ENCODE measurements at regions not wholly inside any gene's neighbourhood (a gene's known extent, or its start where the extent isn't known, plus 50 kb on each side); places are given as distances from the start of the nearest gene placed in this dataset.
"Not testable (repeated sequence)": the region's sequence is repeated elsewhere in the genome, so short reads cannot be mapped to it uniquely, and the experiment has no call there.

DNA sequence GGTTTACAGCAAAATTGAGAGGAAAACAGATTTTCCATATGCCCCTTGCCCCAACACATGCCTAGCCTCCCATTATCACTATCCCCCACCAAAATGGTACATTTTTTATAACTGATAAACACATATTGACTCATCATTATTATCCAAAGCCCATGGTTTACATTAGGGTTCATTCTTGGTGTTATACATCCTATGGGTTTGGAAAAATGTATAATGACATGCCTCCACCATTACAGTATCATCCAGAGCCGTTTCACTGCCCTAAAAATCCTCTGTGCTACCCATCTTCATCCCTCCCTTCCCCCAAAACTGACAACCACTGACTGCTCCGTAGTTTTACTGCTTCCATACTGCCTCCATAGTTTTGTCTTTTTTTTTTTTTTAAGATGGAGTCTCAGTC lies 111.1 kb downstream of the ACTL7B start:
- DNase-seq = no peak
- H3K9me3 ChIP-seq = no peaks in the 10 kb centered on the region
- no peak overlapping the region for H3K4me3 ChIP-seq
- no peak for TF ChIP-seq POLR2AphosphoS5 (IDR thresholded peaks at IDR 0.05)
- TF ChIP-seq POLR2A (IDR thresholded peaks at IDR 0.05) = no peak
- peaks cover 0 to 9% (median 2%) of the 10 kb centered on the region in 4 donors for H3K4me1 ChIP-seq
- no peak overlapping the region for H3K27ac ChIP-seq
- intact Hi-C loops (cut with DNase I; ENCODE audit: low total_unique reads) (no loop called here), in situ Hi-C loops (cut with MboI; ENCODE audit: low pct_ligation_motif_present in 1 of 4, low pct_unique_long_range_greater_than_20kb in 1 of 4, low sequenced_read_pairs in 3 of 4) (no loop called here)
- 54 to 66% methylated on average over 2 of the region's 2 CpGs for WGBS, 2 donors (ENCODE audit: low coverage in 1 of 2)
- no peaks in the 10 kb centered on the region for H3K36me3 ChIP-seq
- H3K27me3 ChIP-seq = no peaks in the 10 kb centered on the region

DNA sequence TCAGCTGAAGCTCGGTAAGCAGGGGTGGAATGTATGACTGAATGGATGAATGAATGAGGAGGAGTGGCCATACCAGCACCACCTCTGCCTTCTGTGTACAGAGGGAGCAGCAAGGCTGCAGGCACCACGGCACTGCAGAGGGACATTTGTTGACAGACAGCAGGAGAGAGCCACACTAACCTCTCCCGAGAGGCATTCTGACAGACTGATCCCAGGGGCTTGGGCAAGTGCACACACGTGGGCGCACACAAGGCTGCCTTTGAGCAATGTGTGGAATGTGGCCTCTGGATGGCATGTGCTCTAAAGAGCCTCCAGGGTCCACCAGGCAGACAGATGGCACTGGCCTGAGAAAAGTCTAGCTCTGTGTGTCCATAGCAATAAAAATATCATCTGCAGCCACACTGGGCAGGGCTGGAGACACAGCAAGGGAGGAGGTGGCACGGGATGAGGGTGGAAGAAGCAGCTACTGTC lies 111.8 kb downstream of the ACTL7B start:
- Histone ChIP-seq H3K9me3 (no peaks in the 10 kb centered on the region), H3K27ac (no peak overlapping the region), H3K27me3 (no peaks in the 10 kb centered on the region), H3K36me3 (no peaks in the 10 kb centered on the region), H3K4me1 (peaks cover 0 to 6% (median 2%) of the 10 kb centered on the region in 4 donors), H3K4me3 (no peak overlapping the region)
- no peak for DNase-seq
- WGBS, 2 donors (ENCODE audit: low coverage in 1 of 2) = 30 to 60% methylated on average over 2 to 5 of the region's 6 CpGs
- in situ Hi-C loops (cut with MboI; ENCODE audit: low pct_ligation_motif_present in 1 of 4, low pct_unique_long_range_greater_than_20kb in 1 of 4, low sequenced_read_pairs in 3 of 4) = no loop called here
- intact Hi-C loops (cut with DNase I; ENCODE audit: low total_unique reads) = no loop called here
- TF ChIP-seq EP300 (IDR thresholded peaks at IDR 0.05; ENCODE audit: low read depth) = no peak
- no peak for TF ChIP-seq POLR2AphosphoS5 (IDR thresholded peaks at IDR 0.05)
- TF ChIP-seq POLR2A (IDR thresholded peaks at IDR 0.05) = no peak
- TF ChIP-seq, protein P1, sequence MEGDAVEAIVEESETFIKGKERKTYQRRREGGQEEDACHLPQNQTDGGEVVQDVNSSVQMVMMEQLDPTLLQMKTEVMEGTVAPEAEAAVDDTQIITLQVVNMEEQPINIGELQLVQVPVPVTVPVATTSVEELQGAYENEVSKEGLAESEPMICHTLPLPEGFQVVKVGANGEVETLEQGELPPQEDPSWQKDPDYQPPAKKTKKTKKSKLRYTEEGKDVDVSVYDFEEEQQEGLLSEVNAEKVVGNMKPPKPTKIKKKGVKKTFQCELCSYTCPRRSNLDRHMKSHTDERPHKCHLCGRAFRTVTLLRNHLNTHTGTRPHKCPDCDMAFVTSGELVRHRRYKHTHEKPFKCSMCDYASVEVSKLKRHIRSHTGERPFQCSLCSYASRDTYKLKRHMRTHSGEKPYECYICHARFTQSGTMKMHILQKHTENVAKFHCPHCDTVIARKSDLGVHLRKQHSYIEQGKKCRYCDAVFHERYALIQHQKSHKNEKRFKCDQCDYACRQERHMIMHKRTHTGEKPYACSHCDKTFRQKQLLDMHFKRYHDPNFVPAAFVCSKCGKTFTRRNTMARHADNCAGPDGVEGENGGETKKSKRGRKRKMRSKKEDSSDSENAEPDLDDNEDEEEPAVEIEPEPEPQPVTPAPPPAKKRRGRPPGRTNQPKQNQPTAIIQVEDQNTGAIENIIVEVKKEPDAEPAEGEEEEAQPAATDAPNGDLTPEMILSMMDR (IDR thresholded peaks at IDR 0.05) = no peak

DNA sequence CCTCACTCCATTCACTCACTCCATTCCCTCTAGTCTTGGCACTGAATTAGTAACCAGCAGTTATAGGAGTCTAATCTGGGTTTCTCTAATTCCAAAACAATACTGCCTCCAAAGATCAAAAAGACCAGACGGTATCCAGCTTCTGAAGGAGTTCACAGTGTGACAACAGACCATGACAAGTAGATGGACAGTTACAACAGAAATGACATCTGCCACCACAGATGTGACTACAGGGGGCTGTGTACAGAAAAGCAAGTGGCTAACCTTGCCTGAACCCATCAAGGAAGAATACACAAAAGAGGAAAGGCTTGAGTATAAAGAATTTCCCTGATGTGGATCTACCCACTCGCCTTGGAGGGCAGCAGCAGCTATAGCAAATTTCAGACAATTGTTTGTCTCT lies 112.4 kb downstream of the ACTL7B start:
- H3K4me3 ChIP-seq = no peak overlapping the region
- TF ChIP-seq EP300 (IDR thresholded peaks at IDR 0.05; ENCODE audit: low read depth) = no peak
- TF ChIP-seq, protein P1 (IDR thresholded peaks at IDR 0.05) = no peak
- no peak for TF ChIP-seq POLR2A (IDR thresholded peaks at IDR 0.05)
- TF ChIP-seq POLR2AphosphoS5 (IDR thresholded peaks at IDR 0.05) = no peak
- H3K27me3 ChIP-seq = no peaks in the 10 kb centered on the region
- peaks cover 0 to 2% (median under 1%) of the 10 kb centered on the region in 4 donors for H3K4me1 ChIP-seq
- in situ Hi-C loops (cut with MboI; ENCODE audit: low pct_ligation_motif_present in 1 of 4, low pct_unique_long_range_greater_than_20kb in 1 of 4, low sequenced_read_pairs in 3 of 4) = no loop called here
- intact Hi-C loops (cut with DNase I; ENCODE audit: low total_unique reads) = no loop called here
- 68 to 94% methylated on average over 2 of the region's 2 CpGs for WGBS, 2 donors (ENCODE audit: low coverage in 1 of 2)
- H3K9me3 ChIP-seq = no peaks in the 10 kb centered on the region
- no peaks in the 10 kb centered on the region for H3K36me3 ChIP-seq
- no peak for DNase-seq
- H3K27ac ChIP-seq = no peak overlapping the region

DNA sequence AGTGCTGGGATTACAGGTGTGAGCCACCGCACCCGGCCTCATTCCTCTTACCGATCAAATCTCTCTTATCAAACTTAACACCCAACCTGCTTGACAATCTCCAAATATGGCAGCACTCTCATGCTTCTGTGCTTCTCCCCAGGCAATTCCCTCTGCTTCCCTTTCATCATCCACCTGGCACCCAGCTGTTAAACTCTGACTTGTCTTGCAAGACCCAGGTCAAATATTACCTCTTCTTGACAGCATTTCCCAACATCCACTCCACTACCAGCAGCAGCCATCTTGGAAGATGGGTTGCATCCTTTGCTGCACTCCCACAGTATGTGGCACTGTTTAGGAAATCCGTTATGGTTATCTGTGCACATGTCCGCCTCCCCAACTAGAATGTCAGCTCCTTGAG lies 113.6 kb downstream of the ACTL7B start:
- TF ChIP-seq, protein P1 (IDR thresholded peaks at IDR 0.05) = no peak
- no peak for TF ChIP-seq POLR2AphosphoS5 (IDR thresholded peaks at IDR 0.05)
- TF ChIP-seq EP300 (IDR thresholded peaks at IDR 0.05; ENCODE audit: low read depth) = no peak
- TF ChIP-seq POLR2A (IDR thresholded peaks at IDR 0.05) = no peak

DNA sequence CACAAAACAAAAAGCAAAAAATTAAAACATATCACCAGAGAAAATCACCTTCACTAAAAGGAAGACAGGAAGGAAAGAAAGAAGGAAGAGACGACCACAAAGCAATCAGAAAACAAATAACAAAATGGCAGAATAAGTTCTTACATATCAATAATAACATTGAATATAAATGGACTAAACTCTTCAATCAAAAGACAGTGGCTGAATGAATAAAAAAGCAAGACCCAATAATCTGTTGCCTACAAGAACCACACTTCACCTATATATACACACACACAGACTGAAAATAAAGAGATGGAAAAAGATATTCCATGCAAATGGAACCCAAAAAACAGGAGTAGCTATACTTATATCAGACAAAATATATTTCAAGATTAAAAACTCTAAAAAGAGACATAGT lies 124.5 kb downstream of the ACTL7B start:
- H3K4me3 ChIP-seq; DNase-seq; intact Hi-C loops (cut with DNase I; ENCODE audit: low total_unique reads); H3K9me3 ChIP-seq; H3K27ac ChIP-seq; H3K36me3 ChIP-seq; H3K27me3 ChIP-seq; H3K4me1 ChIP-seq; in situ Hi-C loops (cut with MboI; ENCODE audit: low pct_ligation_motif_present in 1 of 4, low pct_unique_long_range_greater_than_20kb in 1 of 4, low sequenced_read_pairs in 3 of 4): not testable (repeated sequence)
- WGBS, 2 donors (ENCODE audit: low coverage in 1 of 2) = 75% methylated on average over 1 of the region's 1 CpG; no CpG with 5 or more reads in 1 of the 2 donors

More for the DNA sequence above, 113.6 kb downstream of the ACTL7B start:
- no peaks in the 10 kb centered on the region for H3K36me3 ChIP-seq
- no peak for DNase-seq
- WGBS, 2 donors (ENCODE audit: low coverage in 1 of 2) = 93 to 100% methylated on average over 4 to 5 of the region's 5 CpGs
- no peaks in the 10 kb centered on the region for H3K9me3 ChIP-seq
- H3K27ac ChIP-seq = no peak overlapping the region
- no peak overlapping the region for H3K4me3 ChIP-seq
- no peaks in the 10 kb centered on the region for H3K27me3 ChIP-seq
- intact Hi-C loops (cut with DNase I; ENCODE audit: low total_unique reads) (no loop called here), in situ Hi-C loops (cut with MboI; ENCODE audit: low pct_ligation_motif_present in 1 of 4, low pct_unique_long_range_greater_than_20kb in 1 of 4, low sequenced_read_pairs in 3 of 4) (no loop called here)
- H3K4me1 ChIP-seq = no peaks in the 10 kb centered on the region

Measured in transverse colon (tissue), 4 donors.